SIG-M5 treated with dmso at 0.1 percent for 504 hours (cell line): ENCODE measurements at regions not wholly inside any gene's neighbourhood (a gene's known extent, or its start where the extent isn't known, plus 50 kb on each side); places are given as distances from the start of the nearest gene placed in this dataset.

Experiments used
- DNase-seq: peaks from one replicate; lab custom pipeline; 2025; ENCODE audit not compliant: unreplicated experiment; lab: John Stamatoyannopoulos, UW

DNA sequence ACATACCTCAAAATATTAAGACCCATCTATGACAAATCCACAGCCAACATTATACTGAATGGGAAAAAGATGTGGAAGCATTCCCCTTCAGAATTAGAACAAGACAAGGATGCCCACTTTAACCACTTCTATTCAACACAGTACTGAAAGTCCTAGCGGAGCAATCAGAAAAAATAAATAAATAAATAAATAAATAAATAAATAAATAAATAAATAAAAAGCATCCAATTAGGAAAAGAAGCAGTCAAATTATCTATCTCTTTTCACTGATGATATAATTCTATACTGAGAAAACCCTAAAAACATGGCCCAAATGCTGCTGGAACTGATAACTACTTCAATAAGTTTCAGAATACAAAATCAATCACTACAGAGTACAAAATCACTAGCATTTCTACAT, 67.5 kb downstream of the PRR32 start:
- DNase-seq = no peak

DNA sequence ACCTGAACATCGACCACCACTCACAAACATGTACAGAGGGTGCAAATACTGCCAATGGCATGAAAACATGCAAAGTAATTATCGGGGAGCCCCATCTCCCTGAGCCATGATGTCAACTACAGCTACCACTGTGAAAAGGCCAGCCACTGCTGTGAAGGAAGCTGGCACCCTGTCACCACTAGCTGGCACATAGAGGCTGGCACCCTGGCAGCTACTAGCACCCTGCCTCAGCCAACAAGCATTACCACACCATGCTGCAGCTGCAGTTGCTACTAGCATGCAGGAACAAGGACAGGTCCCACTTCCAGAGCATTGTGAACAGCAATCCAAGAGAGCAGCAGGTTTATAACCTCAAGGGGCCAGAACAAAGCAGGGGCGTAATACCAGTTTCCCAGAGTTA, 81.4 kb downstream of the PRR32 start:
- no peak for DNase-seq

DNA sequence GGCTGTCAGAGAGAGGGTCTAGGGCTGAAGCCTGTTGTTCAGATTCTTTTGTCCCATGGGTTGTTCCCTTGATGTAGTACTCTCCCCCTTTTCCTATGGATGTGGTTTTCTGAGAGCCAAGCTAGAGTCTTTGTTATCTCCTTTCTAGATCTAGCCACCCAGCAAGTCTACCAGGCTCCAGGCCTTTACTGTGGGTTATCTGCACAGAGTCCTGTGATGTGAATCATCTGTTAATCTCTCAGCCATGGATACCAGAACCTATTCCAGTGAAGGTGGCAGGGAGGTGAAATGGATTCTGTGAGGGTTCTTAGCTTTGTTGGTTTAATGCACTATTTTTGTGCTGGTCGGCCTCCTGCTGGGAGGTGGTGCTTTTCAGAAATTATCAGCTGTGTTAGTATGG, 109.5 kb downstream of the PRR32 start:
- no peak for DNase-seq

DNA sequence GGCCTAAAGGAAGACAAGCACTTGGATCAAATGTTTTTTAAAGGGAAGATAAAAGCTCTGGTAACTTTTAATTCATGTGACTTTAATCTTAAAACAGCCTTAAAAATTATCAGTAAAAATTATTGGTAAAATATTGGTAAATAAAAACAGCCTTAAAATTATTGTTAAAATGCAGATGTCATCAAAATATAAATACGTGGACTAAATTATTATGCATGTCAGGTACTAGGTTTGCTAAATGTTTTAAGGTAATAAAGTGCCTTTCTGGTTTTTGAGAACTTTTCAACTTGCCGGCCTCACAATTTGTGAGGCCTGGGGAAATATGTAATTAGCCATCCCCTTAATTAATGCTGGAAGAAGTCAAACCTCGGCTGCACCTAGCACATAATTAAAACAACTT, 147.7 kb downstream of the PRR32 start:
- no peak for DNase-seq

DNA sequence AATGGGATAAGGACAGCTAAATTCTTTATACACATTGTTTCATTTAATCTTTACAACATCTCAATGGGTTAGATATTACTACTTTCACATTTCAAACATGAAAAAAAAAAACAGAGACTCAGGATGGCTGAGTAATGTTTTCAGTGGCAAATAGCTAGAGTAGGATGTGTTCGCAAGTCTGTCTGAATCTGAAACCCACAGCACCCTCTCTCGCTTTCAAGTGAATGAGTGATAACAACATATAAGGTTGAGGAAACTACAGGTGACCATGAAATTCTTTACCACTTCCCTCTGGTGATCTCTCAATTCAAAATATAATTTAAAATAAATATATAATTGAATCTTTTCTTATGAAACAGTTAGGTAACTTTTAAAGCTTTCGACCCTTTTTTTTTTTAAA, 162.6 kb downstream of the PRR32 start:
- no peak for DNase-seq

DNA sequence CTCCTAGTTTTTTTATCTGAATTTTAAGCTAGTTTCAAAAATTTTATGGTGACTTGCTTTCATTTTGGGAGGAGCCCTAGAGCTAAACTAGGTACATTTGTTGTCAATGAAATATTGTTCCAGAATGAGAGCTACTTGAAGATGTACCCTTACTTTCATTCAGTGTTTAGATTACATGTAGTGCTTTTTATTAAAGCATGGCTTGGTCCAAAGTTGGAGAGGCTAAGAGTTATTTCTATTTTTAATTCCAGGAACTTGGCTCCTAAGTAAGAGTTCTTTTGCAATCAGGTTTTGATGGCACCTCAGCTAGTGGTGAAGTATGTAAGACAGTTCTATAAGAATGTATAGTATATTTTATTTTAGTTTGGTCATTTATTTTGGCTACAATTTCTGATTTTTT, 165.5 kb downstream of the PRR32 start:
- no peak for DNase-seq

DNA sequence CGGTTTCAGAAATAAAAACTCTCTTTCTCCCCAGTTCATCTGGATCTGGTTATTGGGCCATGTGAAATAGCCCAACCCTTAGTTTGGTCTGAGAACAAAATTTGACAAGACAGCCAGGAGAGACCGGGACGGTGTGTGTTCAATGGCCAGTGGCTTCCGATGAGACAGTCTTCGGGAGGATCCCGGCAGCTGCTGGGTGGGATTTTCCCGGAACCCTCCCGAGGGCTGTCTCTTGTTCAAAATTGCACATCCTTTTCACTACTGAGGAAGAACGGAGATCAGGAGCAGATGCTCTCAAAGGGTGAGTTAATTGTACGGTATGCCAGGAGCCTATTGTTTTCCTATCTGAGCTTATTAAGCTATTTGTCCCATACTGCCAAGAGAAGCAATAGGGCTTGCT, 166.5 kb downstream of the PRR32 start:
- no peak for DNase-seq

DNA sequence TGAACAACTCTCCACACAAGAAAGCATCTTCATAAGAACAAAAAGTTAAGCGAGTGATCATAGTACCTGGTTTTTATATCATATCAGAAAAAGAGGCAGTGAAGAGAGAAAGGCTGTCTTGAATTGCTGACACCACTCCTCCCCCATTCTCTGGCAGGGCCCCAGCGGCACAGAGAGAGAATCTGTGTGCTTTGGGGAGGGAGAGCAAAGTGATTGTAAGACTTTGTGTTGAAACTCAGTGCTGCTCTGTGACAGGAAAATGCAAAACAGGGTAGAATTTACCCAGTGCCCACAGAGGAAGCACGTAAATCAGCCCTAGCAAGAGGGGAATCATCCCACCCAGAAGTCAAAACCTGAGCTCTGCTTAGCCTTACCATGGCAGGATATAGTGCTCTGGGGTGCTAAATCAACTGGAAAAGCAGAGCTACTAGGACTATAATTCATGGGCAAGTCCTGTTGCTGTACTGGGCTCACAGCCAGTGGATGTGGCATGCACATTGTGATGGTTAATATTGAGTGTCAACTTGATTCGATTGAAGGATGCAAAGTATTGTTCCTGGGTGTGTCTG, 174.6 kb downstream of the PRR32 start:
- DNase-seq = no peak

DNA sequence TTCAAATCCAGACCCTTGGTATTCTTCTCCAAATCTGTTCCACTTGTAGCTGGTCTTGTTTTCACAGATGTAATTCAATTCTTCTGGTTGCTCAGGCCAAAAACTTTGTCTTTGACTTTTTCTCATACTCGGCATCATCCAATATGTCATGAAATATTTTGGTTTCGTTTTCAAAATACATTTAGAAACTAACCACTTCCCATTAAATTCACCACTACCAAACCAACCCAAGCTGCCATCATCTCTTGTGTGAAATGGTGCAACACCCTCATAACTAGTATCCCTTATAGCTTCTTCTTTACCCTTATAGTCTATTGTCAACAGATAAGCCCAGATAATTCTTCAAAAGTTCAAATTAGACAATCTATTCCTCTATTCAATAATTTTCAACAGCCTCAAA, 192.1 kb downstream of the PRR32 start:
- DNase-seq = no peak

DNA sequence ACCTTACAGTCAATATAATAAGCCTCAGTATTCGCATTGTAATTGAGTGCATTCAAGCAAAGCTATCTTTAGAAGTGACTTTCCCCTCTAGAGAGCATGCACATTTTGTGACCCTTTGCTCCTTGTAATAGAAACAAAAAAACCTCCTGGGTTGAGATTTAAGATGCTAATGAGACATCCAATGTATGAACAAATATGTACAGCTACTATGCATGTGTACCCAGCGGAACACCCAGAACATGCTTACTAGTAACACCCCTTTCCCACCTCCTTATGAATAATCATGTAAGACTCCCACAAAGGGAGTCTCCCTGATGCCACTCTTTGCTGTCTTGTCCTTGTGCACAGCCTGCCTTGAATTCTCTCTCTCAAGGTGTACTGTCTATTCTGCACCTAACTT, 205.5 kb downstream of the PRR32 start:
- DNase-seq = no peak

DNA sequence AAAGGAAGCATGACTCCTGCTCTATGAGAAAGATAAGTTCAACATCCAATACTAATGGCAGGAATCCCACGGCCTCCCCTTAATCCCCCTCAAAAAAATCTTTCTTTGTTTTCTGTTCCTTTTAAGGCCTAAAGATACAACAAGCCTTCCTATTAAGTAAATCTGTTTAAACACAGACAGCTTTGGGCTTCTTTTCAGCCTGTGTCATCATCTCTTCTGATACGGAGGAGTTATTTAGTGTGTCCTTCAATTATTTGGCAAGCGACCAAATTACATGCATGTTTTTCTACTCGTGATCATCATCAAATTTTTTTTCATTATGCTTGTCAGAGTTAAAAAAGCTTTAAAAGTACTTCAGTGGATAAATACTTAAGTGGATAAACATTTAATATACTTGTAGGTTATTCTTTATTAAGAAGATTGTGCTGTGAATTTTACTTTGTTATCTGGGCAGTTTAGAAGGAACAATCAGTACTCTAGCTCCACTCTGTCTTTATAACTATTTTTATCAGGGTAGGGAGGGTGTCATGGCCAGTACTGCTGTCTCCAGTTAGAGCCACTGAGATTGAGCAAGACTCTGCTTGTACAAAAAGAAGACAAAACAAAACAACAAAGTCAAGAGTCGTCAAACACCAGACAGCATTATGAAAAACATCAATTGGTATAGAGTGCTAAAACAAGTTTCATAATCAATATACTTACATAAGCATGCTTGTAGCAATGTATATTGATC, 210.7 kb downstream of the PRR32 start:
- no peak for DNase-seq

DNA sequence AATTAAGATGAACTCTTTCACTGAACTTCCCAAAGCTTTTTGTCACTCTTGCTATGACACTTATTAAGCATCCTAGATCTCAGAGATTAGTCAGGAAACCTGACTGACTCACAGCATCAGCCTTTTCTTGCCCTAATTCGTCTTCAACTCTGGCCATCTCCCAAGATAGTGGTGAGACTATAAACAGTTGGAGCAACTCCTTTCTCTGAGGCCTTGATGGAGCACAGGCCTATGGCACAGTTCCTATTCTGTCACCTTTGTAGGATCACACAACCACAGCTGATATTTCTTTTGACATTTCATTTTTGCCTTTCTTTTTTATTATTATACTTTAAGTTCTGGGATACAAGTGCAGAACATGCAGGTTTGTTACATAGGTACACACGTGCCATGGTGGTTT, 217.6 kb downstream of the PRR32 start:
- no peak for DNase-seq

DNA sequence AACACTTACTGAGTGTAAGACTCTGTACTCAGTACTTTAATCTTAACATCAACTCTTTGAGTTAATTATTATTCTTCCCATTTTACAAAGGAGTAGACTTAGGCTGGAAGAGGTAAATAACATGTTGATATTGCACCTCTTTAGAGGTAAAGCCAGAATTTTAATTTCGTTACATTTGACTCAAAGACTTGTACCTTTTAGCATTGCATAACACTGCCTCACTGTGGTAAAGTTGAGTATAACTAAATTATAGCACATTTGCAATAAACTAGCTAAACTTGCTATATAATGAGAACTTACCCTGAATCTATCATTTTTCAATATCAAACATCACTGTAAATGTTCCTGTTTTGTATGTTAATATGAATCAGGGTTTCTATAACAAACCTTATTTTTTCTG, 218.5 kb downstream of the PRR32 start:
- DNase-seq = no peak

DNA sequence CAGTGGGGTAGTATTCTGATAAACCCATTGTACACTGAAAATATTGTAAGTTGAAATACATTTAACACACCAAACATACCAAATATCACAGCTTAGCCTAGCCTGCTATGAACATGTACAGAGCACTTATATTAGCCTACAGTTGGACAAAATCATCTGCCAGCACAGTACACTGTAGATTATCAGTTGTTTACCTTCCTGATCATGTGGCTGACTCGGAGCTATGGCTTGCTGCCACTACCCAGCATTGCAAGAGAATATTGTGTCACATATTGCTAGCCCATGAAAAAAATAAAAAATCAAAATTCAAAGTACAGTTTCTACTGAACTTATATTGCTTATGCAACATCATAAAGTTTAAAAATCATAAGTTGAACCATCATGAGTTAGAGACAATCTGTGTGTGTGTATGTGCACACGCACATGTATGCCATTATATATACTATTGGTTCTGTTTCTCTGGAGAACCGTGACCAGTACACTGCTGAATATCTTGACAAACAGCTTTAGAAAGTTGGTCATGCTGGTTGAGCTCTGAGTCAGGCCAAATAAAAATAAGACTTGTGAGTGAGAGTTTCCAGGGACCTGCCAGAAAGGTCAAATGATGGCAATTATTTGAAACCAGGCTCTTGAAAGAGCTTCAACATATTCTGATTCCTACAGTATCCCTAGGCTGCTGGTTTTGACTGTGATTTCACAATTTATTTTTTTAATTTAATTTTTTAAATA, 238.5 kb downstream of the PRR32 start:
- no peak for DNase-seq

DNA sequence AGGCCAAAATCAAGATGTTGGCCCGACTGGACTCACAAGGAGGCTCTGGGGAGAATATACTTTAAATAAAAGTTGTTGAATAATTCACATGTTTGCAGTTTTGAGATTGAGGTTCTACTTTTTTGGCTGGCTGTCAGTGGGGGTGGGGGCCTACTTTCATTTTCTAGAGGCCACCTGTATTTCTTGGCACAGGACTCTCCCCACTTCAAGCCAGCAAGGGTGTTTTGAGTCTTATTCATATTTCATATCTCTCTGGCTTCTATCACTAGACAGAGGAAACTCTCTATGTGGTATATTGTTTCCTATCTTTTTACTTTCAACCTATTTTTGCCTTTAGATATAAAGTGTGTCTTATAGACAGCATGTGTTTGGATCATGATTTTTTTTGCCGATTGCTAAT, 266.4 kb downstream of the PRR32 start:
- no peak for DNase-seq

DNA sequence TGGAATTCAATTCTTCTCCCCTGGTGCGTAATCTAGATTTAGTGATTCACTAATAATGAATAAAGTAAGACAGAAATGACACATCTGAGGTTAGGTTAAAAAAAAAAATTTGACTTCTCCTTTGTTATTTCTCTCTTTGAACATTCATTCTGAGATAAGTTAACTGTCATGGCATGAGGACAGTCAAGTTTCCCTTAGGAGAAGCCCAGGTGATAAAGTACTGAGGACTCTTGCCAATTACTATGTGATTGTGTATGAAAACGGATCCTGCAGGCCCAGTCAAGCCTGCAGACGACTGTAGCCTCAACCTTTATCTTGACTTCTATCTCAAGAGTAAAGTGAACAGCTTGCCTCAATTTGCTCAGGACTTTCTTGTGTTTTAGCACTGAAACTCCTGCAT, 293.2 kb downstream of the PRR32 start:
- DNase-seq = no peak

DNA sequence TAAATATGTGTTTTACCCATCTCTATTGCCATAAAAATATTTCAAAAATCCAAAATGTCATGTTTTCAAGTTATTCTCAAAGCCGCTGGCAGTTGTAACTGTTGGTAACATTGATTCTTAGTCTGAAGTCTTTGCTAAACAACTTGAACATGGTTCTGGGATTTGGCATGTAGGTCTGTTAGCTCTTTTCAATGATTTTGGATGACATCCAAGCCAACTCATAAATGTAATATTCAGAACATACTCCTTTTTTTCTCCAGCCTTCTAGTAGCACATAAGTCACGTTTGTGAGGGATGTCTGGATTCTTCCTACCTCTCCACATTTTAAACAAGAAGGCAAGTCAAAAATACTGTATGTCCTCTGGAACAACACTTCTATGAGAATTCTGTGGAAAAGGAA, 305.3 kb downstream of the PRR32 start:
- no peak for DNase-seq

DNA sequence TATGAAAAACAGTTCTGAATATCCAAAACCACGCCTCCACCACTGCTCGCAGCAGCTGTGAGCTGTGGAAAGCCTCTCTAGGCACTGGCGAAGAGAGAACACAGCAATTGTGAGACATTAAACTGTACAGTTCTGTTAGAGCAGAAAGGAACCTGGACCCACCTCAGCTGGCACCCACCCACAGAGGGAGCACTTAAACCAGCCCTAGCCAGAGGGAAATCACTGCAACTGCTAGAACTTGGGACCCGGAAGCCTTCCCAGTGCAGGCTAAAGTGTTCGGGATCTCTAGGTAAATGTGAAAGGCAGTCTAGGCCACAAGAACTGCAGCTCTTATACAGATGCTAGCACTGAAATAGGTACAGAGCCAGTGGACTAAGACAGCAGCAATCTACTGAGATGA, 308.8 kb downstream of the PRR32 start:
- no peak for DNase-seq

DNA sequence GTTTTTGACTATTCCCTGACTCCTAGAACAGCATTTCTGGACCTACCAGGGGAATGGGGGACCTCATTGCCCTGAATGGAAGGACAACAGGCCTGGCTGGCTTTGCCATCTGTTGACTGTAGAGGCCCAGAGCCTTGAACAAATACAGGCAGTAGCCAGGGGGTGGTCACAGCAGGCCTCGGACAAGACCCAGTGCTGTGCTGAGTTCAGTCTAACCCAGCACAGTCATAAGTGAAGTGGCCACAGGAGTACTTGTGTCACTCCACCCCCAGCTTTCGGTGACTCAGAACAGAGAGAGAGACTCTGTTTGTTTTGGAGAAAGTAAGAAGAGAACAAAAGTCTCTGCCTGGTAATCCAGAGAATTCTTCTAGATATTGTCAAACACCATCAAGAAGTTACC, 310.0 kb downstream of the PRR32 start:
- no peak for DNase-seq

DNA sequence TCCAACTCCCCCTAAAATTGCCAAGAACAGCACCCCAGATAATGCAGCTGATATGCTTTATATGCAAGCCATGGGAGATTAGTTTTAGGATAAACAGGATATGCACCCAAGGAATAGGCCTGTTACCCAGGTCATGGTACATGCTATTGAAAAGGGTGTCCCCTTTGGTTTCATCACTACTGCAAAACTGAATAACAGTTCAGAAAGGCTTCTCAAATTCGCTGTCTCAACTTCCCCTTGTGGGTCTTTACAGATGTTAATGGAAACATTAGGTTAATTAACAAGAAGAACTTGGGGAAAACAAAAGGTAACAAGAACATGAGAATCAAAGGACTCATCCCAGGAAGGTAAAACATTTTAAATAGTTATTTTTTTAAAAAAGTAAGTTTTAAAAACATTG, 318.7 kb downstream of the PRR32 start:
- no peak for DNase-seq

DNA sequence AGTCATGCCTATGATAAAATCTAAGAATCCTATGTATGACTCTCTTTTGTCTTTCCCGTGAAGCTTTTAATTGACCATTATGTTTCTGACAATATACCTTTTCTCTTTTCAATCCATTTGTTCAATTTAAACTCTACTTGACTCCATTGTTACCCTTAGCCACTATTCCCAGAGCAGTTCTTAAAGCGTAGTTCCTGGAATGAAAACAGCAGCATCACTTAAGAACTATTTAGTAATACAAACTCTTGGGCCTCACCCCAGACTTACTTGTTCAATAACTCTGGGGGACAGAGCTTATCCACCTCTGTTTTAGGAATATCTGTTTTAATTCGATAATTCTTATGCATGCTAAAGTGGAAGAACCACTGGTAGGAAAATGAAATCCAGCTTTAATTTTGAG, 358.4 kb downstream of the PRR32 start:
- DNase-seq = no peak

DNA sequence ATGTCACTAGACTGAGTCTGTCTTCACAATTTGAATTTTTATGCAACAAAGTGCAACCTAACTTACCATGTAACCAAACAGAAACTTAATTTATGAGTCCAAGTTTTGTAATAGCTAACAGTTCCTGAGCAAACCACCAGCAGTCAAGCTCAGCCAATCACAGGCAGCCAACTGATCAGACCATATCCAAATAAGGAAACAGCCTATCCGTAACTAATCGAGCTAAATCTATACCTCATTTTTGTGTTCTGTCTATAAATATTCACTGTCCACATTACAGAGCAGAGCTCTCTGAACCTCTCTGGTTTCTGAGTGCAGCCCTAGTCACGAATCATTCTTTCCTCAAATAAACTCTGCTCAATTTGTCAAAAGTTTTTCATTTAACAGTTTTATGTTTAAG, 367.6 kb downstream of the PRR32 start:
- no peak for DNase-seq

DNA sequence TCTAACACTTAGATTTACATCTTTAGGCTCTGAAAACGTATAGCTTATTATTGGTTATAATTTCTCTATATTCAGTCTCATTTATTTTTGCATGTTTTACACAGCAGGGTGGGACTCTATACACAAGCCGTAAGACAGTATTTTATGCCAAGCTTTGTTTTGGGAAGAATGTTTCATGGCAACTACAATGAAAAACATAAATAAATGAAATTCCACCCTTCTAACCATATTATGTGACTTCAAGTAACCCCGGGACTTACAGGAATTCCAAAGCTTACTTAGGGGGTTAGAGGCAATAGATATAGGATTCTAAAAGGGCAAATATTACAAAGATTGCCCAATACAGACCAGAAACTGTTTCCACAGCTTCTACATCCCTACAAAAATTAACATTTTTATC, 370.9 kb downstream of the PRR32 start:
- DNase-seq = no peak
